ENCODE measurements at regions not wholly inside any gene's neighbourhood (a gene's known extent, or its start where the extent isn't known, plus 50 kb on each side); places are given as distances from the start of the nearest gene placed in this dataset.

DNA sequence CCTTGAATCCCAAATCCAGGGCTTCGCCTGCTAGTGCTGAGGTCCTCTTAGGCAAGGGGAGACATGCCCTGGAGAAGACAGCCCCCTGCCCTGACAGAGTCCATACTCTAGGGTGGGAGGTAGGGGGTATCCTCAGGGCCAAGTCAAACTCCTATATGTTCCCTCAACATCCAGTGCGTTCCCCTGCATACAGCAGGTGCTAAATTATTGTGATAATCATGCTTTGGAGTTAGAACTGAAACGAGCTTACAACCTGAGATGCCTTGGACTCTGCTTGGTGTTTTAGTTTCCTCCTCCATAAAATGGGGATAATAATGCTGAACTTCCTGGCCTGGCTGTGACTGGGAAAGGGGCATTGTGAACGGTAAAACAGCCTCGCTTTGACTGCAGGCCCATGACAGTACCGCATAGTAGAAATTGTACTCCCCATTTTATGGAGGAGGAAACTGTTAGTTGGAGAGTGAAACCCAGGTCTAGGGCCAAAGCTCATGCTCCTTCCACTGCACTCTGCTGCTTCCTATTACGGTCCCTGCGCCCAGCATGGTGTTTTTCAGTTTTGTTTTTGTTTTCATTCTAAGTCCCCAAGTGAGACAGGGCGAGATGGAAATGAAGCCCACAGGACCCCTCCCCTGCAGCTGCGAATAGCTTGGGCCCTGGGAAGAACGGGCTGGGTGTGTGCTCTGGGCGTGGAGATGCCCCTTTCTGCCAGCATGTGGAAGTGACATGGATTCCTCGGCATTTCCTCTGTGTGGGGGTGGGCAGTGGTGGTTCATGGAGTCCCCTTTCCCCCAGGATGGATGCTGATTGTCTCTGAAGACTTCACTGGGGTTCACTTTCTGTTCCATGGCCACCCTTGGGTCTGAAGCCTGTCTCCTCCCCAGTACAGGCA is 162.5 kb downstream of the VEGFA start:
- H3K4me1 ChIP-seq (ENCODE audit: control insufficient read depth in 1 of 2, insufficient read depth in 2 of 2, low read length in 2 of 2) = peaks cover 7 to 9% of the 10 kb centered on the region in 2 experiments
- no peak overlapping the region for H3K4ac ChIP-seq (ENCODE audit: low read depth, low read length)
- no peaks in the 10 kb centered on the region for H3K27me3 ChIP-seq (ENCODE audit: insufficient read depth, low read length)
- no peak overlapping the region for H4K12ac ChIP-seq (ENCODE audit: low read depth, low read length)
- no peak overlapping the region for H3K14ac ChIP-seq (ENCODE audit: low read length)
- no peak overlapping the region for H4K8ac ChIP-seq (ENCODE audit: low read depth, low read length)
- no peak overlapping the region for H3K27ac ChIP-seq (ENCODE audit: low read depth, low read length)
- H2BK5ac ChIP-seq (ENCODE audit: low read depth, low read length, poor library complexity) = no peak overlapping the region
- no peak overlapping the region for H3K23ac ChIP-seq (ENCODE audit: low read length)
- no CpG with 5 or more reads among the region's 13 CpGs for WGBS (ENCODE audit: extremely low coverage, insufficient coverage, insufficient read length)
- H4K91ac ChIP-seq (ENCODE audit: low read depth, low read length) = no peak overlapping the region
- no peaks in the 10 kb centered on the region for H3K36me3 ChIP-seq (ENCODE audit: control insufficient read depth in 1 of 2, insufficient read depth in 2 of 2, low read length in 2 of 2)
- H3K9ac ChIP-seq (ENCODE audit: low read length) = no peak overlapping the region
- no peak overlapping the region for H2BK12ac ChIP-seq (ENCODE audit: low read length)
- no peaks in the 10 kb centered on the region for H3K79me1 ChIP-seq (ENCODE audit: low read length)
- H3K4me2 ChIP-seq (ENCODE audit: low read length) = no peak overlapping the region
- no peak overlapping the region for H3K4me3 ChIP-seq (ENCODE audit: low read depth, low read length)
- no peak overlapping the region for H2AK5ac ChIP-seq (ENCODE audit: low read length)
- H3K9me3 ChIP-seq (ENCODE audit: insufficient read depth, low read depth, low read length) = no peaks in the 10 kb centered on the region
- H3K79me2 ChIP-seq (ENCODE audit: control insufficient read depth, insufficient read depth, low read length, poor library complexity) = no peaks in the 10 kb centered on the region
- H2AFZ ChIP-seq (ENCODE audit: insufficient read depth, low read length, poor library complexity) = no peak overlapping the region
- H3K18ac ChIP-seq (ENCODE audit: low read length) = no peak overlapping the region
- no peak overlapping the region for H2BK120ac ChIP-seq (ENCODE audit: insufficient read depth, low read length, poor library complexity)
- DNase-seq = no peak

DNA sequence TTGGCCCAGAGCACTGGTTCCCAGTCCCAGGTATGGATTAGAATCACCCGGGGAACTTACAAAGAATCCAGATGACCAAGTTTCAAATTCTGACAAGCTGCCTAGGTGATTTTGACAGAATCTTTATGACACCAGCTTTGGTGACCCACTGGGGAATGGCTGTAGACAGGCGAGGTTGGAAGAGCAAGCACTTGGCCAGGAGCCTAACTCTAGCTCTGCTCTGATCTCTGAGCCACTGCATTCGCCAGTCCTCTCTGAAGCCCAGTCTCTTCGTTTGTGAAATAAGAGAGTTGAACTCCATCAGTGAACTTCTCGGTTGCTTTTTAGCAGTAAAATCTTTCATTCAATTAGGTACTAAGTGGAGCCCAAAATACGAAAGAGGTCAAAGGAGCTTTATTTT is 161.2 kb downstream of the VEGFA start:
- Histone ChIP-seq H3K79me1 (ENCODE audit: low read length) (no peaks in the 10 kb centered on the region), H3K18ac (ENCODE audit: low read length) (no peak overlapping the region), H3K9ac (ENCODE audit: low read length) (no peak overlapping the region), H4K91ac (ENCODE audit: low read depth, low read length) (no peak overlapping the region), H3K79me2 (ENCODE audit: control insufficient read depth, insufficient read depth, low read length, poor library complexity) (no peaks in the 10 kb centered on the region), H2BK12ac (ENCODE audit: low read length) (no peak overlapping the region), H3K4ac (ENCODE audit: low read depth, low read length) (no peak overlapping the region), H3K9me3 (ENCODE audit: insufficient read depth, low read depth, low read length) (peaks cover 2% of the 10 kb centered on the region), H4K12ac (ENCODE audit: low read depth, low read length) (no peak overlapping the region), H3K23ac (ENCODE audit: low read length) (no peak overlapping the region), H3K27ac (ENCODE audit: low read depth, low read length) (no peak overlapping the region), H3K27me3 (ENCODE audit: insufficient read depth, low read length) (no peaks in the 10 kb centered on the region), H3K4me2 (ENCODE audit: low read length) (no peak overlapping the region), H2AK5ac (ENCODE audit: low read length) (no peak overlapping the region), H2AFZ (ENCODE audit: insufficient read depth, low read length, poor library complexity) (no peak overlapping the region), H2BK120ac (ENCODE audit: insufficient read depth, low read length, poor library complexity) (no peak overlapping the region), H2BK5ac (ENCODE audit: low read depth, low read length, poor library complexity) (no peak overlapping the region), H4K8ac (ENCODE audit: low read depth, low read length) (no peak overlapping the region), H3K4me1 (ENCODE audit: control insufficient read depth in 1 of 2, insufficient read depth in 2 of 2, low read length in 2 of 2) (peaks cover 0 to 2% of the 10 kb centered on the region in 2 experiments), H3K14ac (ENCODE audit: low read length) (no peak overlapping the region), H3K36me3 (ENCODE audit: control insufficient read depth in 1 of 2, insufficient read depth in 2 of 2, low read length in 2 of 2) (no peaks in the 10 kb centered on the region), H3K4me3 (ENCODE audit: low read depth, low read length) (no peak overlapping the region)
- no CpG with 5 or more reads among the region's 6 CpGs for WGBS (ENCODE audit: extremely low coverage, insufficient coverage, insufficient read length)
- DNase-seq = no peak

DNA sequence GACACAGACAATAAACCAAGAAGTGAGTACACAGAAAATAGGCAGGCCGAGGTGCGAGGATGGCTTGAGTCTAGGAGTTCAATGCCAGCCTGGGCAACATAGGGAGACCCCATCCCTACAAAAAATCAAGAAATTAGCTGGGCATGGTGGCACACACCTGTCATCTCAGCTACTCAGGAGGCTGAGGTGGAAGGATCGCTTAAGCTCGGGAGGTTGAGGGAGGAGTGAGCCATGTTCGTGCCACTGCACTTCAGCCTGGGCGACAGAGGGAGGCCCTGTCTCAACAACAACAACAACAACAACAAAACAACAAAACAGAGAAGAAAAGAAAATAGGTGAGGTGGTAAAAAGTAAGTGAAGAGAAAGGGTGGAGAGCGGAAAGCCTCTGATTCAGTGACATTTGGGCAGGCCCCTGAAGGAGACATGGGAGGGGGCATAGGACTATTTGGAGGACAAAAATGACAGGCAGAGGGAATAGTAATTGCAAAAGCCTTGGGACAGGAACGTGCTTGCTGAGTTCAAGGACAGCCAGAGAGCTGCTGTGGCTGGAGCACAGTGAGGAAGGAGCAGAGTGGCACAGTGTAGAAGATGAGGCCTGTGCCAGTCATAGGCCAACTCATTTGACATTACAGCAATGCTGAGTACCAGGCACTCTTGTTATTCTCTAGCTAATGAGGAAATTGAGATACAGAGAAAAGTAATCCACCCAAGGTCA is 160.6 kb downstream of the VEGFA start:
- no peak overlapping the region for H3K4ac ChIP-seq (ENCODE audit: low read depth, low read length)
- H3K9ac ChIP-seq (ENCODE audit: low read length) = no peak overlapping the region
- H3K79me2 ChIP-seq (ENCODE audit: control insufficient read depth, insufficient read depth, low read length, poor library complexity) = no peaks in the 10 kb centered on the region
- H4K91ac ChIP-seq (ENCODE audit: low read depth, low read length) = no peak overlapping the region
- peaks cover 2% of the 10 kb centered on the region for H3K9me3 ChIP-seq (ENCODE audit: insufficient read depth, low read depth, low read length)
- H3K36me3 ChIP-seq (ENCODE audit: control insufficient read depth in 1 of 2, insufficient read depth in 2 of 2, low read length in 2 of 2) = no peaks in the 10 kb centered on the region
- no peak overlapping the region for H3K4me3 ChIP-seq (ENCODE audit: low read depth, low read length)
- no peak overlapping the region for H3K14ac ChIP-seq (ENCODE audit: low read length)
- H2AK5ac ChIP-seq (ENCODE audit: low read length) = no peak overlapping the region
- no peaks in the 10 kb centered on the region for H3K79me1 ChIP-seq (ENCODE audit: low read length)
- H4K12ac ChIP-seq (ENCODE audit: low read depth, low read length) = no peak overlapping the region
- H2BK12ac ChIP-seq (ENCODE audit: low read length) = no peak overlapping the region
- WGBS (ENCODE audit: extremely low coverage, insufficient coverage, insufficient read length) = no CpG with 5 or more reads among the region's 8 CpGs
- H2BK120ac ChIP-seq (ENCODE audit: insufficient read depth, low read length, poor library complexity) = no peak overlapping the region
- no peak overlapping the region for H3K18ac ChIP-seq (ENCODE audit: low read length)
- H4K8ac ChIP-seq (ENCODE audit: low read depth, low read length) = no peak overlapping the region
- peaks cover 0 to 2% of the 10 kb centered on the region in 2 experiments for H3K4me1 ChIP-seq (ENCODE audit: control insufficient read depth in 1 of 2, insufficient read depth in 2 of 2, low read length in 2 of 2)
- H3K27ac ChIP-seq (ENCODE audit: low read depth, low read length) = no peak overlapping the region
- H3K4me2 ChIP-seq (ENCODE audit: low read length) = no peak overlapping the region
- DNase-seq = no peak
- H3K23ac ChIP-seq (ENCODE audit: low read length) = no peak overlapping the region
- no peak overlapping the region for H2AFZ ChIP-seq (ENCODE audit: insufficient read depth, low read length, poor library complexity)
- H3K27me3 ChIP-seq (ENCODE audit: insufficient read depth, low read length) = no peaks in the 10 kb centered on the region
- no peak overlapping the region for H2BK5ac ChIP-seq (ENCODE audit: low read depth, low read length, poor library complexity)

- Histone ChIP-seq H3K14ac (ENCODE audit: low read length) (no peak overlapping the region), H3K4me1 (ENCODE audit: control insufficient read depth in 1 of 2, insufficient read depth in 2 of 2, low read length in 2 of 2) (peaks cover 0 to 2% of the 10 kb centered on the region in 2 experiments), H4K12ac (ENCODE audit: low read depth, low read length) (no peak overlapping the region), H3K9me3 (ENCODE audit: insufficient read depth, low read depth, low read length) (peaks cover 2% of the 10 kb centered on the region), H3K27me3 (ENCODE audit: insufficient read depth, low read length) (no peaks in the 10 kb centered on the region), H4K91ac (ENCODE audit: low read depth, low read length) (no peak overlapping the region), H3K23ac (ENCODE audit: low read length) (no peak overlapping the region), H3K79me1 (ENCODE audit: low read length) (no peaks in the 10 kb centered on the region), H3K4me3 (ENCODE audit: low read depth, low read length) (no peak overlapping the region), H2BK120ac (ENCODE audit: insufficient read depth, low read length, poor library complexity) (no peak overlapping the region), H2AFZ (ENCODE audit: insufficient read depth, low read length, poor library complexity) (no peak overlapping the region), H2BK12ac (ENCODE audit: low read length) (no peak overlapping the region), H3K4me2 (ENCODE audit: low read length) (no peak overlapping the region), H3K79me2 (ENCODE audit: control insufficient read depth, insufficient read depth, low read length, poor library complexity) (no peaks in the 10 kb centered on the region), H3K9ac (ENCODE audit: low read length) (no peak overlapping the region), H3K27ac (ENCODE audit: low read depth, low read length) (no peak overlapping the region), H2AK5ac (ENCODE audit: low read length) (no peak overlapping the region), H3K18ac (ENCODE audit: low read length) (no peak overlapping the region), H2BK5ac (ENCODE audit: low read depth, low read length, poor library complexity) (no peak overlapping the region), H3K4ac (ENCODE audit: low read depth, low read length) (no peak overlapping the region), H3K36me3 (ENCODE audit: control insufficient read depth in 1 of 2, insufficient read depth in 2 of 2, low read length in 2 of 2) (no peaks in the 10 kb centered on the region), H4K8ac (ENCODE audit: low read depth, low read length) (no peak overlapping the region)
- no peak for DNase-seq
- WGBS (ENCODE audit: extremely low coverage, insufficient coverage, insufficient read length) = no CpG with 5 or more reads among the region's 5 CpGs
These were observed 159.5 kb downstream of the VEGFA start for GRCh38 chr6:43929511-43929910.

All from trophoblast cell (in vitro differentiated cells and primary cell).